LNCAP (cell line): ENCODE measurements at regions not wholly inside any gene's neighbourhood (a gene's known extent, or its start where the extent isn't known, plus 50 kb on each side); places are given as distances from the start of the nearest gene placed in this dataset.

Experiments
- CTCF ChIP-seq: fragments of 450-650 bp; IDR thresholded peaks from 2 replicates; pipeline ENCODE4 v1.5.1; 2017; ENCODE audit warnings: mild to moderate bottlenecking

DNA sequence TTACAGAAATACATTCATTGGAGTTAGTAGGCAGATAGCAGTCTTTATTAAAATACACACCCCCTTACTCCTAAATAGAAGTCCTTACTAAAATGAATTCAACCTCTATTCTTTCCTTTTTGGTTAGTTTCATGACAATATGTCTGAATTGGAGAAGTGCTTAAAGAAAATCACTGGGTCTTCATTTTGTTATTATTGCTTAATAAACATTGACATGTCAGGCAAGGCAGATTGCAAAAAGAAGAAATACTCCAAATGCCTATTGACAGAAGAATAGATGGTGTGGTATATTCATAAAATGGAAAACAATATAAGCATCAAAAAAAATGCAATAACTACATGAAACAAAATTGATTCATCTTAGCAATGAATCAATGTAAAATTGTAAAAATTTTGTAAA is 135.5 kb downstream of the TMEM26 start:
- TF ChIP-seq CTCF: no peak

- TF ChIP-seq CTCF: no peak
Observed at GRCh38 chr10:61316676-61317265, 136.4 kb downstream of the TMEM26 start.

GRCh38 chr10:61314273-61314672 is 138.9 kb downstream of the TMEM26 start:
- TF ChIP-seq CTCF: no peak

GRCh38 chr10:61313460-61313859 is 139.7 kb downstream of the TMEM26 start:
- TF ChIP-seq CTCF: no peak

GRCh38 chr10:61304746-61305145 is 148.4 kb downstream of the TMEM26 start:
- TF ChIP-seq CTCF: no peak

GRCh38 chr10:61302124-61302523 is 151.1 kb downstream of the TMEM26 start:
- no peak for TF ChIP-seq CTCF

DNA sequence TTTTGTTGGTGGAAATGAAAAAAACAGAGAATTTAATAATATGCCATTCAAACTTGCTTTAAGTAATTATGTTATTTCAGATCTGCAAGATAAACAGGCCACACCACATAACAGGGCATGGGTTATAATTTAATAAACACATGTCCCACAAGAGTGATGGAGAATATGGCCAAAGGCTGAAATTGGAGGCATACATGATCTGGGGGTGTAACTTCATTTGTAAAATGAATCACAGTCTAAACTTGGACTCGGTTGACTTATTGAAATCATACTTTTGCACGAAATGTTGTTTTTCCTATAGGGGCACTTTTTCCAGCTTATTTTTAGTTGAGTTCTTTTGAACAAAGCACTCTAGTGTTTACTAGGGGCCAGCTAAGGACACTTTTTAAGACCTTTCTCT is 151.6 kb downstream of the TMEM26 start:
- TF ChIP-seq CTCF: no peak

GRCh38 chr10:61299841-61300240 is 153.3 kb downstream of the TMEM26 start:
- no peak for TF ChIP-seq CTCF
